NCI-H2171 treated with DMSO at 0.1 percent for 48 hours (cell line): ENCODE measurements at regions not wholly inside any gene's neighbourhood (a gene's known extent, or its start where the extent isn't known, plus 50 kb on each side); places are given as distances from the start of the nearest gene placed in this dataset.
"Not testable (repeated sequence)": the region's sequence is repeated elsewhere in the genome, so short reads cannot be mapped to it uniquely, and the experiment has no call there.

ENCODE experiments used
- DNase-seq: peaks from one replicate; lab custom pipeline; 2025; lab: John Stamatoyannopoulos, UW

DNA sequence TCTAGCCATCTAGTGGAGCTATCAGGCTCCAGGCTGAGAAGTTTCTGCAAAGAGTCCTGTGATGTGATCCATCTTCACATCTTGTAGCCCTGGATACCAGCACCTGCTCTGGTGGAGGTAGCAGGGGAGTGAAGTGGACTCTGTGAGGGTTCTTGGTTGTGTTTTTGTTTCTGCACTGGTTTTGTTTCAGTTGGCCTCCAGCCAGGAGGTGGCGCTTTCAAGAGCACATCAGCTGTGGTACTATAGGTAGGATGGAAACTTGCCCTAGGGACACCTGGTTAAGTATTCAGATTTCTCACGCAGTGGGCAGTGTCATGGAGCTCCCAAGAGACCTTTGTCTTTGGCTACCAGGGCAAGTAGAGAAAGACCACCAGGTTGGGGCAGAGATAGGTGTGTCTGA lies 257.5 kb upstream of the SLC7A11 start:
- DNase-seq, result no peak

- no peak for DNase-seq
Observed at GRCh38 chr4:138494931-138495330, 252.8 kb upstream of the SLC7A11 start.

- no peak for DNase-seq
Observed at GRCh38 chr4:138494116-138494515, 252.0 kb upstream of the SLC7A11 start.

DNA sequence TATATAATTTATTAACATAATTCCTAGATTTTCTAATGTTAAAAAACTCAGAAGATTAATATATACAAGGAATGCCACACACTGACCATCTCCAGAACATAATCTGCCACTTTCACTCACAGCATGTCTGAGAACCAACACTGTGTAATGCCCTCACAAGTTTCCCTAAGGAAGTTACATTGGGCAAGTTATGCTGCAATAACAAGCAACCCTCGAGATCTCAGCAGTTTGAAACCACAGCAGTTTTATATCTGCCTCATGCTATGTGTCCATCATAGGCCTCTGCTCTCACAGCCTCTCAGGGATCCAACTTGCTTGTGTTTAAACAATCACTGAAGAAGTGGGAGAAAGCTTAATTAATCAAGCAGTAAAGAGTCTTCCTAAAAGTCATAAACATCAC lies 250.0 kb upstream of the SLC7A11 start:
- no peak for DNase-seq

DNA sequence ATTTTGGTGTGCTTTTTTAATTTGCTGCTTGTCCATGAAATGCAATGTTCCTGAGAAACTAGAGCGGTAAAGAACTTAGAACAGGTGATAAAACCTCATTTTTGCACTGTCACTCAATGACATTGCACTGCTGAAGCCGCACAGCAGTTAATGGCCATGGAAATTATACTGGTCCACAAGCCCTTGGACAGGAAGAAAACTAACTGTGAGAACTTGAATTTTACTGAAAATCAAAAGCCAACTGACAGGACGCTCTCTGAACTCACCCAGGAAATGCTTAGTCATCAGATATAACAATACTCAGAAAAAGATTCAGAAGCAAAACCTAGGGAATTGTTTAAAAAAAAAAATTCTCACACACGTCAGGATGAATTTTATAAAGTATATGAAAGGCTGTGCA lies 246.4 kb upstream of the SLC7A11 start:
- no peak for DNase-seq

DNA sequence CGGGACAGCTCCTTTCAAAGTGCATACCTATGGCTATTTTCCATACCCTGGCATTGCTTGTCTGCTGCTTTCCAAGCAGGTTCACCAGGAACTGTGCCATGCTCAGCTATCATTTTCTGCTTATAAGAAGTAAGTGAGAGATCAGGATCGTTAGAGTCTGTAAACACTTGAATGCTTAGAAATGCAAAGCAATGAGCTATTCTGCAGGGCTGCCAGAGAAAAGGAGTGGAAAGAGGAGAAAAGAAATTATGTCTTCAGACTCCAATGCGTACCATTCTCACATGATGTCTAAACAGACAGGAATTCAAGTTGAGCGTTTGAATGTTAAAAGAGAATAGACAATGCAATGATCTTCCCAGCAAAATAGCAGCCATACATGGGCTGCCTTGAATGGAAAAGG lies 245.5 kb upstream of the SLC7A11 start:
- no peak for DNase-seq

DNA sequence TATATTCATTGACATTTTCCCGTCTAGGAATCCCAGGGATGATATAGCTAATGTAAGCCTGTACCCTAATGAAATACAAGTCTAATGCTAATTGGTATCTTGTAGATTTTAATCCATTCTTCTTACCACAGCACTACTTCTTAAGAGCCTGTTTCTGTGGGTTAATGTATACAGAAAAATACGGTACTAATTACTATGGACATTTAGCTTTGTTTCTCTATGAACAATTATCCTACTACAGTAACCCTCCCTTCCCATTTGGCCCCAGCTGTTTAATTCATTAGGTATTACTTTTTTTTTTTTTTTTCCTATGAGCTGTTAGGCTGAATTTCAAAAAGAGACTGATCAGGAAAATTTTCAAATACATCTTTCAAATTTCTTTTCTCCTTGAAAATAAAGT lies 245.1 kb upstream of the SLC7A11 start:
- no peak for DNase-seq

DNA sequence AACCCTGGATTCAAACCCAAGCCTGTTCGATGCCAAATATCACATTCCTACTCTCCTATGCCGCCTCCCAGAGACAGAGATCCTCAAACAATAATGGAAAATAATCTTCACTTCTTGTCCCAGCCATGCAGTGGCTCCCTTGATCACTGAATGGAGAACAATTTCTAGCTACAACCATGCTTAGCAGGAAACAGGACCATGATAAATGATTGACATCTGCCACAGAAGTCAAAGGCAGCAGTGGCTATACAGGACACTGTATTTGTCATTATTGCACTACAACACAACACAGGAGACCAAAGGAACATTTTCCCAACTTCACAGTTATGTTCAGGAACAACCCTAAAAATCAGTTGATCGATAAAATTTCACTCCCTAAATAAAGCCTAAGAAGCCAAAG lies 243.3 kb upstream of the SLC7A11 start:
- no peak for DNase-seq

GRCh38 chr4:138475116-138475515 lies 233.0 kb upstream of the SLC7A11 start:
- no peak for DNase-seq

- DNase-seq, result no peak
Observed at GRCh38 chr4:138473339-138473738, 231.2 kb upstream of the SLC7A11 start.

GRCh38 chr4:138460477-138461414 lies 218.6 kb upstream of the SLC7A11 start:
- no peak for DNase-seq

GRCh38 chr4:138458751-138459150 lies 216.6 kb upstream of the SLC7A11 start:
- DNase-seq, result no peak

DNA sequence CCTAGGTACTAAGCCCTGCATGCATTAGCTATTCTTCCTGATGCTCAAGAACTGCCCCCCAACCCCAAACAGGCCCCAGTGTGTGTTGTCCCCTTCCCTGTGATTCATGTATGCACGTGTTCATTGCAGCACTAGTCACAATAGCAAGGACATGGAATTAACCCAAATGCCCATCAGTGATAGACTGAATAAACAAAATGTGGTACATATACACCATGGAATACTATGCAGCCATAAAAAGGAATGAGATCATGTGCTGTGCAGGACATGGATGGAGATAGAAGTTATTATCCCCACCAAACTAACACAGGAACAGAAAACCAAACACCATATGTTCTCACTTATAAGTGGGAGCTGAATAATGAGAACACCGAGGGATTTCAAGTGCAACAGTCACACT lies 214.2 kb upstream of the SLC7A11 start:
- not testable (repeated sequence) for DNase-seq

DNA sequence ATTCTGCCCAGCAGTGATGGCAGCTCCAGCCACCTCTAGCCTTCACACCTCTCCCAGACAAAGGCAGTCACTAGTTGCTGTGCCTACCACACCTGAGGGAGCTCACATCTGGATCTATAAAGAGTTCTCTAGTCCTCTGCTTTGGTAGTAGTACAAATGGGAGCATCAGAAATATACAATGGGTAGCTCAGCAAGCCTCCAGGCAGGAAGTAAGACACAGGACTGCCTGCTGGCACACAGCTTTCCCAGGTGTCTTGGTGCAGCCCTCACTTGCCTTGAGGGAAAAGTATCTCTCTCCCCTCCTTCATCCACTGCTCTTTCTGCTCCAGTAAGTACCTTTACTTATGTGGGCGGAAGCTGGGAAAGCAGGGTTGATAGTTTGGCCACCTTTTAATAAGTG lies 212.9 kb upstream of the SLC7A11 start:
- no peak for DNase-seq

DNA sequence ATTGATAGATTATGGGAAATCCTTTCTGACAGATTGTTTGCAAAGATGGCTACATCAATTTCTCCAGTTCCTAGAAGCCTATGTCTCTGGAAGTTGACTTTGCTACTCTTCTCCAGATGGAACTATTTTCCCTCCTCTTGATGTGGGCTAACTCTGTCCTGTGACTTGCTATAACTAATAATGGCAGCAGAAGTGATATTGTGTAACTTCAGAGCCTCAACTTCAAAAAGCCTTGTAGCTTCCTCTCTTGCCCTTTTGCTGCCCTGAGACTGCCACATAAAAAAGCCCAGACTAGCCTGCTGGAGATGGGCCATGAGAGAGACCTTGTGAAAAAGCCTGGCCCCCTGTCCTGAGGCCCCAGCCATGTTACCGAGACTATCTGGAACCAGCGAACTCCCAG lies 210.7 kb upstream of the SLC7A11 start:
- no peak for DNase-seq

GRCh38 chr4:138451276-138451663 lies 209.1 kb upstream of the SLC7A11 start:
- no peak for DNase-seq

DNA sequence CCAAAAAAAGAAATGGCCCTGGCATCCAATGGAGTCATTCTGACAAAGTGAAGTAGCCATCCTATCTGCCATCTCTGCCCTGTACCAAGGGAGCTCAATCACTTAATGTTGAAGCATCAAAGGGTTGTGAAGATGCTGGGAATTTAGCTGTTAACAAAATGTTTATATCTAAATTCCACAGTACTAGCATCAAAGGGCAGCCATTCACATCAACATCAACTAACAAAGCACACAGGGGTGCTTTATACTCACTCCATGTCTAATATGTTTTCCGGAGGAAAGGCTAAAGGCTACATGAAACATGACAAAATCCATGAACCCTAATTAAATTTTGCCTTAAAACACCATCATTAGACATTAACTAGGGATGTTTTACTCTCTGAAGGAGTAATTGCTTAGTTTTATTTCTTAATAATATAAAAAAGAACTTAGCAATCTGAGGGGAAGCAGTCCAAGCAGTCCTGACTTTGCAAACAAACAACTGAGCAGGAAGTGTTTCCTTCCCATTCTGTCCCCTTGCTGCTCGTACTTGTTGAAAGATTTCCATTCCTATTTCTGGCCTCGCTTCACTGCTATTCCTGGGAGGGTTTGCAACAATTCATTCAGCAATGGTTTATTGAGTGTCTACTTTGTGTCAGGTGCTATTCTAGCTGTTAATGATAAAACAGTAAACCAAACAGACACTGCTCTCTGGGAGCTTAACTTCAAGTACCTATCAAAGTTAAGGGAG lies 208.6 kb upstream of the SLC7A11 start:
- DNase-seq, result no peak

DNA sequence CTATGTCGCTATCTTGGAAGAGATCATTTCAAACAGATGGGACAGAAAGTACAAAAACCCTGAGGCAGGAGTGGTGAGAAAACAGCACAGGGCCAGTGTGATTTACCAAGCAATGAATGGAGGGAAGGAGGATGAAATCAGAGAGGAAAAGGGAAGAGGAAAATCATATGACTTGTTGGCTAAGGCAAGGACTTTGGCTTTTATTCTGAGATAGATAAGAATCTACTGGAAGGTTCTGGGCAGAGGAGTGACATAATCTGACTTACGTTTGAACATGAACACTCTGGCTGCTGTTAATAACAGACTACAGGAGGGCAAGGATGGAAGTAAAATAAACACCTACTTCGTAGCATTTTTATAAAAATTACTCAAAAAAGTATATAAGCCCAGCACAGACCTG lies 207.8 kb upstream of the SLC7A11 start:
- DNase-seq, result no peak

GRCh38 chr4:138448169-138448568 lies 206.0 kb upstream of the SLC7A11 start:
- no peak for DNase-seq

DNA sequence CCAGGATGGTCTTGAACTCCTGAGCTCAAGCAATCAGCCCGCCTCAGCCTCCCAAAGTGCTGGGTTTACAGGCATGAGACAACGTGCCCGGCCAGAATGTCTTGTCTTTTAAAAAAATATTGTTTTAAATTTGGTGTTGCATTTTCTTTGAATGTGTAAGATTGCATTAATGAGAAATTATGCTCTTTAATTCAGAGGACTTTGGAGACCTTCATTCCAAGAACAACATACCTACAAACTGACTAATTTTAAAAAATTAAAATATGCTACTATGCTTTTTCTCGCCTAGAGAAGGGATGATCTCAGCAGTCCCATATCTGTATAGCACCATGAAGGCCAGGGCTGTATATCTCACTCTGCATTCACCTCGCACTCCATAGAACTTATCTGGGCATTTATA lies 204.3 kb upstream of the SLC7A11 start:
- no peak for DNase-seq

DNA sequence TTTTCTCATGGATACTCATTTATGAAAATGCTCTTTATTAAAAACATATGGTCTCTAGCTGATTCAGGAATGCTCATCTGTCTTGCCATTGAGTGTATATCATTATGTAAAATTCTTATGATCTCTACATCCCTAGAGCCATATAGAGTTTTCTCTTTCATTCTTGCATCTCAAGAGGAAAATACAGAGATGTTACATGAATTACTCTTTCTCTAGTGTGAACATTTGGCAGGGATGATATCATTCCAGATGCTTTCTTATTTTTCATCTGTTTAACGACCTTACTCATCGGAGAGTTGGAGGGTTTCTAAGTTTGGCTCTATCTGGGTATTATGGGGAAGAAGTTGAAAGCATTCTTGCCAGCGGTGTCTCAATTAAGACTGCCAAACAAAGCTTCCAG lies 202.9 kb upstream of the SLC7A11 start:
- no peak for DNase-seq

- no peak for DNase-seq
Observed at GRCh38 chr4:138444260-138444659, 202.1 kb upstream of the SLC7A11 start.

- DNase-seq, result no peak
Observed at GRCh38 chr4:138439143-138439581, 197.0 kb upstream of the SLC7A11 start.
